Bronchial epithelial cell (primary cell): ENCODE measurements at regions not wholly inside any gene's neighbourhood (a gene's known extent, or its start where the extent isn't known, plus 50 kb on each side); places are given as distances from the start of the nearest gene placed in this dataset.

ENCODE experiments used
- DNase-seq: peaks from one replicate; pipeline ENCODE4 v3.0.0-alpha.2; 2010; ENCODE audit warnings: low read depth
- FAIRE-seq: peaks from 2 replicates; lab custom pipeline; 2011; peaks lifted over from hg19 to GRCh38; lab: Jason Lieb, UNC
- H3K27me3 ChIP-seq: 2 replicates; pipeline ENCODE4 v1.5.1; 2011; ENCODE audit warnings: low read length; ENCODE audit not compliant: control insufficient read depth, insufficient read depth
- H3K36me3 ChIP-seq: 2 replicates; pipeline ENCODE4 v1.5.1; 2011; ENCODE audit warnings: low read length; ENCODE audit not compliant: control insufficient read depth, insufficient read depth
- H3K4me3 ChIP-seq: 2 replicates; pipeline ENCODE4 v1.5.1; 2011; ENCODE audit warnings: mild to moderate bottlenecking, low read depth, low read length, control low read depth
- CTCF ChIP-seq: IDR thresholded peaks from 2 replicates; pipeline ENCODE4 v1.5.1; 2011; ENCODE audit warnings: mild to moderate bottlenecking, moderate library complexity, low read length, control low read depth, inconsistent platforms; ENCODE audit not compliant: insufficient read depth, severe bottlenecking

GRCh38 chr7:42491106-42491505 lies 254.1 kb upstream of the GLI3 start:
- H3K4me3 ChIP-seq, result no peak overlapping the region
- FAIRE-seq, result no peak
- H3K27me3 ChIP-seq, result no peaks in the 10 kb centered on the region
- no peak for TF ChIP-seq CTCF
- H3K36me3 ChIP-seq, result no peaks in the 10 kb centered on the region
- no peak for DNase-seq

GRCh38 chr7:42489299-42489698 lies 252.3 kb upstream of the GLI3 start:
- DNase-seq, result no peak
- H3K4me3 ChIP-seq, result no peak overlapping the region
- no peaks in the 10 kb centered on the region for H3K27me3 ChIP-seq
- no peak for TF ChIP-seq CTCF
- H3K36me3 ChIP-seq, result no peaks in the 10 kb centered on the region
- FAIRE-seq, result no peak

GRCh38 chr7:42485301-42485766 lies 248.3 kb upstream of the GLI3 start:
- TF ChIP-seq CTCF, result no peak
- no peak for FAIRE-seq
- DNase-seq, result no peak
- Histone ChIP-seq H3K27me3 (no peaks in the 10 kb centered on the region), H3K4me3 (no peak overlapping the region), H3K36me3 (no peaks in the 10 kb centered on the region)

- no peak for TF ChIP-seq CTCF
- FAIRE-seq, result no peak
These were observed 246.9 kb upstream of the GLI3 start for GRCh38 chr7:42483886-42484285.

GRCh38 chr7:42479816-42480633 lies 243.0 kb upstream of the GLI3 start:
- TF ChIP-seq CTCF, result no peak
- no peaks in the 10 kb centered on the region for H3K36me3 ChIP-seq
- H3K27me3 ChIP-seq, result no peaks in the 10 kb centered on the region
- DNase-seq (peak; percentile 81), FAIRE-seq (no peak)
- no peak overlapping the region for H3K4me3 ChIP-seq

More at GRCh38 chr7:42483886-42484285, 246.9 kb upstream of the GLI3 start:
- Histone ChIP-seq H3K4me3 (no peak overlapping the region), H3K36me3 (no peaks in the 10 kb centered on the region), H3K27me3 (no peaks in the 10 kb centered on the region)
- no peak for DNase-seq
